RWPE1 (cell line): ENCODE measurements at regions not wholly inside any gene's neighbourhood (a gene's known extent, or its start where the extent isn't known, plus 50 kb on each side); places are given as distances from the start of the nearest gene placed in this dataset.
"Not testable (repeated sequence)": the region's sequence is repeated elsewhere in the genome, so short reads cannot be mapped to it uniquely, and the experiment has no call there.

Source experiments
- CTCF ChIA-PET: fragments of 350-600 bp; sonication (Branson Sonifier 250); formaldehyde crosslinking; extraction: SDS; loops from one replicate; lab custom pipeline; 2021; lab: Yijun Ruan, JAX
- POLR2A ChIA-PET: fragments of 400-600 bp; formaldehyde crosslinking; extraction: SDS; loops from one replicate; lab custom pipeline; 2020; ENCODE audit warnings: antibody characterized with exemption; ENCODE audit not compliant: low non-redundant PET; lab: Yijun Ruan, JAX
- DNase-seq: peaks from one replicate; pipeline ENCODE4 v3.0.0; 2012; ENCODE audit warnings: low spot score
- H3K27ac ChIP-seq: fragments of 450-650 bp; 2 replicates; pipeline ENCODE4 v1.5.1; 2017
- TF ChIP-seq, protein P1 (sequence below): fragments of 450-650 bp; conservative IDR thresholded peaks from 2 replicates; pipeline ENCODE4 v1.5.1; 2017; ENCODE audit warnings: low read depth, mild to moderate bottlenecking

- DNase-seq, result no peak
- CTCF ChIA-PET, result no interaction called here
- TF ChIP-seq, protein P1, sequence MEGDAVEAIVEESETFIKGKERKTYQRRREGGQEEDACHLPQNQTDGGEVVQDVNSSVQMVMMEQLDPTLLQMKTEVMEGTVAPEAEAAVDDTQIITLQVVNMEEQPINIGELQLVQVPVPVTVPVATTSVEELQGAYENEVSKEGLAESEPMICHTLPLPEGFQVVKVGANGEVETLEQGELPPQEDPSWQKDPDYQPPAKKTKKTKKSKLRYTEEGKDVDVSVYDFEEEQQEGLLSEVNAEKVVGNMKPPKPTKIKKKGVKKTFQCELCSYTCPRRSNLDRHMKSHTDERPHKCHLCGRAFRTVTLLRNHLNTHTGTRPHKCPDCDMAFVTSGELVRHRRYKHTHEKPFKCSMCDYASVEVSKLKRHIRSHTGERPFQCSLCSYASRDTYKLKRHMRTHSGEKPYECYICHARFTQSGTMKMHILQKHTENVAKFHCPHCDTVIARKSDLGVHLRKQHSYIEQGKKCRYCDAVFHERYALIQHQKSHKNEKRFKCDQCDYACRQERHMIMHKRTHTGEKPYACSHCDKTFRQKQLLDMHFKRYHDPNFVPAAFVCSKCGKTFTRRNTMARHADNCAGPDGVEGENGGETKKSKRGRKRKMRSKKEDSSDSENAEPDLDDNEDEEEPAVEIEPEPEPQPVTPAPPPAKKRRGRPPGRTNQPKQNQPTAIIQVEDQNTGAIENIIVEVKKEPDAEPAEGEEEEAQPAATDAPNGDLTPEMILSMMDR, result no peak
- POLR2A ChIA-PET, result no interaction called here
- H3K27ac ChIP-seq, result no peak overlapping the region
Observed at GRCh38 chr2:136715146-136715545, 50.2 kb upstream of the THSD7B start.

GRCh38 chr2:136714452-136714951 lies 50.8 kb upstream of the THSD7B start:
- TF ChIP-seq, protein P1, result no peak
- DNase-seq, result no peak
- H3K27ac ChIP-seq, result no peak overlapping the region
- ChIA-PET POLR2A (no interaction called here), CTCF (no interaction called here)

- ChIA-PET CTCF (no interaction called here), POLR2A (no interaction called here)
- no peak overlapping the region for H3K27ac ChIP-seq
- TF ChIP-seq, protein P1, result no peak
- no peak for DNase-seq
Observed at GRCh38 chr2:136713739-136714138, 51.6 kb upstream of the THSD7B start.

- no peak overlapping the region for H3K27ac ChIP-seq
- CTCF ChIA-PET, result no interaction called here
- DNase-seq, result no peak
- TF ChIP-seq, protein P1, result no peak
- POLR2A ChIA-PET, result no interaction called here
Observed at GRCh38 chr2:136705336-136705735, 60.0 kb upstream of the THSD7B start.

DNA sequence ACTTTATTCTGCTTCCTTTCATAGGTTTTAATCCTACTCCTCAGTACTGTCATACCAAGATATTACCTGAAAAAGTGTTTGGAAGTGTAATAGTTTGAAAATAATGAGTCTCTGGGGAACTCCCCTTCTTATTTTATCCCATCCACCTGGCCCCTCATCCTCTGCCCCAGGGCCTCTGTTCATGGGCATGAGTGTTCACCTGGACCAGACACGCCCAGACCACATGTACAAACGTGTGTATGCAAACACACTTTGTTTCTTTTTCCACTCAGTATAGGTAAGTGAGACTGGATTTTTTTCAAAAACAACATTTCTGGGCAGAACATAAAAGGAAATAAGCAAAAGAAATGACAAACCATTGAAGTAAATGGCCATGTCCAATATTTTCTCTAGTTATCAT lies 62.1 kb upstream of the THSD7B start:
- POLR2A ChIA-PET, result no interaction called here
- no peak overlapping the region for H3K27ac ChIP-seq
- TF ChIP-seq, protein P1, result no peak
- DNase-seq, result no peak
- CTCF ChIA-PET, result no interaction called here

DNA sequence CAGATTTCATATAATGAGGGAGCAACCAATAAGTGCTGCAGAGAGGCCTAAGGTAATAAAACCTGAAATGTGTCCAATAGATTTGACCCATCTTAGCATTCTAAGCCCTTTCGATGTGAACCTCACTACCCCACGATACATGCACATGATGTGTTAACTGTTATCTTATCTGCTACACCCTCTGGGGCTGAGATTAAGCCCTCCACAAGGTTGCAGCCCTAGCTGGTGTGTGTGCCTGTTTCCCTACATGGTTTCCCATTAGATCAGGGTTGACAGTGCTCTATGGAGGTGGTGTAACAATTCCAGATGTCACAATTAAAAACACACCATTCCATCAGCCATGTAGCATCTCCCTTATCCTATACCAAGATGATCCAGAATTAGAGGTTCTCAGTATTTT lies 68.9 kb upstream of the THSD7B start:
- no peak overlapping the region for H3K27ac ChIP-seq
- no peak for DNase-seq
- ChIA-PET POLR2A (no interaction called here), CTCF (no interaction called here)
- TF ChIP-seq, protein P1, result no peak

- no peak overlapping the region for H3K27ac ChIP-seq
- ChIA-PET CTCF (no interaction called here), POLR2A (no interaction called here)
- DNase-seq, result no peak
- TF ChIP-seq, protein P1, result no peak
Observed at GRCh38 chr2:136693966-136694365, 71.4 kb upstream of the THSD7B start.

- CTCF ChIA-PET, DNase-seq, POLR2A ChIA-PET, H3K27ac ChIP-seq: not testable (repeated sequence)
Observed at GRCh38 chr2:136680079-136680478, 85.3 kb upstream of the THSD7B start.
